IPS-15b (cell line): ENCODE measurements at regions not wholly inside any gene's neighbourhood (a gene's known extent, or its start where the extent isn't known, plus 50 kb on each side); places are given as distances from the start of the nearest gene placed in this dataset.

Source experiments
- H3K27me3 ChIP-seq: one replicate; pipeline ENCODE4 v1.6.1; 2013; ENCODE audit warnings: low read length; ENCODE audit not compliant: control insufficient read depth, insufficient read depth
- H3K36me3 ChIP-seq: one replicate; pipeline ENCODE4 v1.6.1; 2013; ENCODE audit warnings: low read length; ENCODE audit not compliant: control insufficient read depth, insufficient read depth
- H3K4me1 ChIP-seq: one replicate; pipeline ENCODE4 v1.6.1; 2013; ENCODE audit warnings: mild to moderate bottlenecking, low read length; ENCODE audit not compliant: control insufficient read depth, insufficient read depth
- H3K4me3 ChIP-seq: one replicate; pipeline ENCODE4 v1.5.1; 2013; ENCODE audit warnings: low read depth, low read length
- H3K9ac ChIP-seq: one replicate; pipeline ENCODE4 v1.6.1; 2013; ENCODE audit warnings: low read depth, mild to moderate bottlenecking, low read length
- H3K9me3 ChIP-seq: one replicate; pipeline ENCODE4 v1.6.1; 2013; ENCODE audit warnings: mild to moderate bottlenecking, low read length; ENCODE audit not compliant: control insufficient read depth, insufficient read depth

- Histone ChIP-seq H3K9ac (no peak overlapping the region), H3K4me1 (no peaks in the 10 kb centered on the region), H3K27me3 (no peaks in the 10 kb centered on the region), H3K9me3 (no peaks in the 10 kb centered on the region), H3K4me3 (no peak overlapping the region), H3K36me3 (no peaks in the 10 kb centered on the region)
These were observed 1228.3 kb upstream of the PCDH20 start for GRCh38 chr13:62643799-62644524.

GRCh38 chr13:62643007-62643483 is 1227.4 kb upstream of the PCDH20 start:
- Histone ChIP-seq H3K4me3 (no peak overlapping the region), H3K9ac (no peak overlapping the region), H3K36me3 (no peaks in the 10 kb centered on the region), H3K9me3 (no peaks in the 10 kb centered on the region), H3K27me3 (no peaks in the 10 kb centered on the region), H3K4me1 (no peaks in the 10 kb centered on the region)

GRCh38 chr13:62635161-62635560 is 1219.5 kb upstream of the PCDH20 start:
- Histone ChIP-seq H3K36me3 (no peaks in the 10 kb centered on the region), H3K27me3 (no peaks in the 10 kb centered on the region), H3K4me3 (no peak overlapping the region), H3K9me3 (no peaks in the 10 kb centered on the region), H3K9ac (no peak overlapping the region), H3K4me1 (no peaks in the 10 kb centered on the region)

GRCh38 chr13:62633448-62633847 is 1217.8 kb upstream of the PCDH20 start:
- Histone ChIP-seq H3K4me3 (no peak overlapping the region), H3K9me3 (no peaks in the 10 kb centered on the region), H3K4me1 (no peaks in the 10 kb centered on the region), H3K27me3 (no peaks in the 10 kb centered on the region), H3K36me3 (no peaks in the 10 kb centered on the region), H3K9ac (no peak overlapping the region)

- Histone ChIP-seq H3K36me3 (no peaks in the 10 kb centered on the region), H3K9me3 (no peaks in the 10 kb centered on the region), H3K4me1 (no peaks in the 10 kb centered on the region), H3K4me3 (no peak overlapping the region), H3K27me3 (no peaks in the 10 kb centered on the region), H3K9ac (no peak overlapping the region)
These were observed 1216.0 kb upstream of the PCDH20 start for GRCh38 chr13:62631619-62632018.

GRCh38 chr13:62631124-62631523 is 1215.5 kb upstream of the PCDH20 start:
- H3K9ac ChIP-seq, result no peak overlapping the region
- H3K9me3 ChIP-seq, result no peaks in the 10 kb centered on the region
- H3K27me3 ChIP-seq, result no peaks in the 10 kb centered on the region
- no peak overlapping the region for H3K4me3 ChIP-seq
- H3K36me3 ChIP-seq, result no peaks in the 10 kb centered on the region
- H3K4me1 ChIP-seq, result no peaks in the 10 kb centered on the region

GRCh38 chr13:62629618-62630017 is 1214.0 kb upstream of the PCDH20 start:
- no peaks in the 10 kb centered on the region for H3K4me1 ChIP-seq
- no peak overlapping the region for H3K9ac ChIP-seq
- no peaks in the 10 kb centered on the region for H3K27me3 ChIP-seq
- no peaks in the 10 kb centered on the region for H3K9me3 ChIP-seq
- H3K4me3 ChIP-seq, result no peak overlapping the region
- H3K36me3 ChIP-seq, result no peaks in the 10 kb centered on the region

GRCh38 chr13:62627226-62627625 is 1211.6 kb upstream of the PCDH20 start:
- Histone ChIP-seq H3K27me3 (no peaks in the 10 kb centered on the region), H3K4me3 (no peak overlapping the region), H3K36me3 (no peaks in the 10 kb centered on the region), H3K9ac (no peak overlapping the region), H3K9me3 (no peaks in the 10 kb centered on the region), H3K4me1 (no peaks in the 10 kb centered on the region)

GRCh38 chr13:62626771-62627170 is 1211.1 kb upstream of the PCDH20 start:
- Histone ChIP-seq H3K27me3 (no peaks in the 10 kb centered on the region), H3K9me3 (no peaks in the 10 kb centered on the region), H3K36me3 (no peaks in the 10 kb centered on the region), H3K4me1 (no peaks in the 10 kb centered on the region), H3K9ac (no peak overlapping the region), H3K4me3 (no peak overlapping the region)

GRCh38 chr13:62625214-62625881 is 1209.7 kb upstream of the PCDH20 start:
- Histone ChIP-seq H3K36me3 (no peaks in the 10 kb centered on the region), H3K4me3 (no peak overlapping the region), H3K9ac (no peak overlapping the region), H3K4me1 (no peaks in the 10 kb centered on the region), H3K9me3 (no peaks in the 10 kb centered on the region), H3K27me3 (no peaks in the 10 kb centered on the region)

- Histone ChIP-seq H3K36me3 (no peaks in the 10 kb centered on the region), H3K27me3 (no peaks in the 10 kb centered on the region), H3K4me3 (no peak overlapping the region), H3K9me3 (no peaks in the 10 kb centered on the region), H3K4me1 (peaks cover 3% of the 10 kb centered on the region), H3K9ac (no peak overlapping the region)
These were observed 1198.2 kb upstream of the PCDH20 start for GRCh38 chr13:62613819-62614218.

GRCh38 chr13:62611343-62611742 is 1195.7 kb upstream of the PCDH20 start:
- Histone ChIP-seq H3K36me3 (no peaks in the 10 kb centered on the region), H3K27me3 (no peaks in the 10 kb centered on the region), H3K9ac (no peak overlapping the region), H3K4me1 (peaks cover 3% of the 10 kb centered on the region), H3K9me3 (no peaks in the 10 kb centered on the region), H3K4me3 (no peak overlapping the region)
